HG03460 (cell line): ENCODE measurements at regions not wholly inside any gene's neighbourhood (a gene's known extent, or its start where the extent isn't known, plus 50 kb on each side); places are given as distances from the start of the nearest gene placed in this dataset.

Source experiments
- ATAC-seq: cut with Tn5 transposase; IDR thresholded peaks from one replicate; pipeline ENCODE4 v1.9.1; 2021; ENCODE audit not compliant: unreplicated experiment

GRCh38 chr11:131118247-131118646, 202.0 kb upstream of the SNX19 start:
- no peak for ATAC-seq

DNA sequence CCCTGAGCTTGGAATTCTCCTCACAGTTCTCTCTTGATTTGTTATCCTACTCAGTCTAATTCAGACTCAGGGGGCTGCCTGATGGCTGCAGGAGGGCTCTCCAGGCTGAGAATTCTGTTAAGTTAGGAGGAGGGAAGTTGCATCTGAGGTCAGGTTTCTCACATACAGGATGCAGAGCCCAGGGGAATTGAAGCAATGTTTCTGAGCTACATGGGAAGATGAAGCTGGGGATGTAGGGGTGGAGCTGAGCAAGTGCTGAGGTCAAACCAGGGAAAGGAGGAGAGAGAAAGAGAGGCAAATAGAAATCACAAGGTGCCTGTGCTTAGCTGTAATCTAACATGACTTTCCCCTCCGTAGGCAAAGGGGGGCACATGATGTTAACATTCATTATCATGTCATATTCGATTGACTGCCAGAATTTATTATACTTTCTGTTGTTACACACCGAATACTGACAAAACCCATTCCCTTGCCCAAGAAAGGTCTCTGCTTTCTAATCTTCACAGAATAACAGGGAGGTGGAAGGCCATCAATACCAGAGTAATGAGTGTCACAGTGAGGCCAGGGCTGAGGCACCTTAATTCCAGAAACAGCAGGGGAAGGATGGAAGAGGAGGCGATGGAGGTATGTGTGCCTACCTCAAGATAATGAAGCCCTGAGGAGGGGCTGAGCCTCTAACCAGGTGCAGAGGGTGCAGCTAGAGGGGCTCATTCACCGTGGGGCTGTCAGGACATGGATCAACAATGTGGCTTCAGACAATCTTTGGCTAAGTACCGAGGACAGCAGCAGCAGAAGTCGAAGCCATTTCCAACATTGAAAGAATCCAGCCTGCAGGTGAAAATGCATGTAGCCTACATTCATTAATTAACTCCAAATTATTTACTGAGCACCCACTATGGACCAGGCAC, 205.4 kb upstream of the SNX19 start:
- ATAC-seq, result no peak

DNA sequence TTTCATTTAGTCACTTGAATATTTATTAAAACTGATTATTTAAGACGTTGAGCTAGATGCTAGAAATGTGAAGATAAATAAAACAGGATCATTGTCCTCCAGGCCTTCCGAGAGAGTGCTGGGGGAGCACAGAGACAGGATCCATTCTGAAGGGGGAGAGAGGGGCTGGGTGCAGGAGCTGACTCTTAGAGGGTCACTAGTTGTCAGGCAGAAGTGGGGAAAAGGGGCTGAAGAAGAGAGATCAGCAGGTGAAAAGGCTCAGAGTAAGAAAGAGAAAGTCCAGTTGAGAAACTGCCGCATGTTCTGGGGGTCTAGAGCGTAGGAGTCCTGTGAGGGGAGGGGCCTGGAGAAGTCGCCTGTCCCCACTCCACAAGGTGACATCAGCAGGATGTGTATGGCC, 206.2 kb upstream of the SNX19 start:
- no peak for ATAC-seq

- ATAC-seq, result no peak
Measured at GRCh38 chr11:131129474-131129873, 213.2 kb upstream of the SNX19 start.

- no peak for ATAC-seq
Measured at GRCh38 chr11:131135611-131136010, 219.3 kb upstream of the SNX19 start.

GRCh38 chr11:131136486-131136885, 220.2 kb upstream of the SNX19 start:
- ATAC-seq, result no peak

- ATAC-seq, result no peak
Measured at GRCh38 chr11:131137046-131137445, 220.8 kb upstream of the SNX19 start.

DNA sequence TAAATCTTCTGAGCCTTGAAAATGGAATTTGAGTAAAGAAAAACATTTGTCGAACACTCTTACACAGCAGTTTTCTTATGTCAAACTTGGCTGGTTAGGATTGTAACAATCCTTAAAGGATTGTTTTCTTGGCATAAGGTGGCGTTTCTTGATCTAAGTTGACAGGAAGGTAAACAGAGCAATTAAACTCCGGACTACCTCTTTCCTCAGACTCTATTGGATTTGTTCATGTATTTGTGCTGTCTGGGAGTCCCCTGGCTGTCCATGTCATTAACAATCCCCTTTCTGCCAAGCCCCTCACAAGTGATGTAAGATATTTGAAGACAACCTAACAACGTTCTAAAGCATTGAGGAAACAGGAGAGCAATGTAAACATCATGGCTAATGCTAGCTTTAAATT, 222.5 kb upstream of the SNX19 start:
- no peak for ATAC-seq

DNA sequence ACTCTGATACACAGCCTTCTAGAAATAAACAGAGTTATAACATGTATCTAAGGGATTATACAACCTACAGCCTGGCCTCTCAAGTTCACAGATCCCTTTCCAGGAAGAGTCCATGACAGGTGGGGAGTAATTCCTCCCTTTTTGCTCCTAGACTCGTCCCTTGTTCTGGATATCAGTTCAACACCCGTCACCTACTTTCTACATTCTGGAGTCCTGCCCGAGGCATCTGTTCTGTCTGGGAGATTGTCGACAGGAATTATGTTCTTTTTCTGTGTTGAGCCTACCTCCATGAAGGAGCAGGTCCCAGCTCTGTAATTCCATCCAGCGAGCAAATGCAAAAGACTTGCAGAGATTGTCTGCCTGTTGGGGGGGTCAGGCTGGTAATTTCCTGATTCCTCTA, 224.6 kb upstream of the NTM start:
- no peak for ATAC-seq

DNA sequence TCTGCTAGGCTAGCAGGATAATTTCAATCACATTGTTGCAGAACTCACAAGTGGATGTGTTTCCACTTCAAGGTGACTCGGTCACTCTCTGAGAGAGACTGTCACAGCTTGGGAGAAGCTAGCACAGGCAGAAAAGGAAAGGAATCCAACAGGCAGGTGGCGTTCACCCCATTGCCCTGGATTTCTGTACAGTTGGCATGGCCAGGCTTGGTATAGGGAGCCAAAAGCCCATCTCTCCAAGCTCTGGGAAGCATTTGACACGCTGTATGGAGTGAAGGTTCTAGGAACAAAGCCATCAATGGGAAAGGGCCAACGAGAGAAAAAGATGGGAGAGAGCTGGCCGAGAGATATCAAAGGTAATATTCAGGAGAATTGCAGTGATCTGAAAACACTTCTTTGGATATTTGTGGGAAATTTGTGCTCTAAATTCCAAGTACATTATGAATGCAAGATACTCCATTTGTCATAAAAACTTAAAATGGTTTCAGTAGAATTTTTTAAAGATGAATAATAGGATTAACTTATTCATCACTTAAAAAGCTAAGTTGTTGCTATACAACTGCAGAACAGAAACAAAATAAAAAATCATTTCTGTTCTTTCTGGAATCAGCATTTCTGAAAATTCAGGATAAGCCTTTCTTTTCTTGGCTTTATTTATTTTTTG, 223.5 kb upstream of the NTM start:
- ATAC-seq, result no peak

GRCh38 chr11:131154351-131154750, 216.1 kb upstream of the NTM start:
- ATAC-seq, result no peak

- no peak for ATAC-seq
Measured at GRCh38 chr11:131157678-131158077, 212.7 kb upstream of the NTM start.

GRCh38 chr11:131160846-131161245, 209.6 kb upstream of the NTM start:
- no peak for ATAC-seq

GRCh38 chr11:131163613-131164012, 206.8 kb upstream of the NTM start:
- no peak for ATAC-seq

- no peak for ATAC-seq
Measured at GRCh38 chr11:131165036-131165435, 205.4 kb upstream of the NTM start.

DNA sequence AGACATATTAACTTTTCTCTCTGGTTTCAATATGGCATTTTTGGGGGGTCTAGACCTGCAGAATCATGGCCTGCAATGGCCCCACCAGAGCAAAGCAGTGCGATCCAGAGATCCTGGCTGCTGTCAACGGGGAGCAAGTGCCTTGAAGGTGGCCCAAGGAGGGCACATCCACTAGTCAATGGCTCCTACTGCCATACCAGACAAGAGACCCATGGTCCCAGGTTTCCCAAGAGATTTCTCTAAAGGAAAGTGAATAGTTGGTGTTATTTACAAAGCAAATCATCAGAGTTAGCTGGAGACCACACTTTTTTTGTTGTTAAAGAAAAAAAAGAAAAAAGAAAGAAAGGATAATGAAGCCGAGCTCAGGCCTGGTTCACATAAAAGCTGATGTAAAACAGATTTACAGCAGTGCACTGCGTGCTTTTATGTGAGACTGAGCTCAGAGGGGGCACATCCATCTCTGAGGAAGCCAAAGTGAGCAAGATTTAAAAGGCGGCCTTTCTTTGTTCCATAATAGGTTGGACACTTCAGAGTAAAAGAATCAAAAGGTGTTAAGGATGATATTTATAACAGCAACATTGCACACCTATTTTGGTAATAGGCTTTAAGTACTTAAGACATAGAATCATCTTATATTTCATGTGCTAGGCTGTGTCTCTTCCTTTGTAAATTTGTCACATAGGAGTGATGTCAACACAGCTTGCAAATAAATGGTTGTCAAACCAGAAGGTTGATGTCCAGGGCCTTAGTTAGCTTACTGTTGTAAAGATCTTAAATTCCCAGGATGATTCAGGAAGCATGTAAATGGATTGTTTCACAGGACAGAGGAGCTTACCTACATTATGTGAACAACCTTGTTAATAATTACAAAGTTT, 201.3 kb upstream of the NTM start:
- ATAC-seq, result no peak

- no peak for ATAC-seq
Measured at GRCh38 chr11:131172011-131172410, 198.4 kb upstream of the NTM start.

DNA sequence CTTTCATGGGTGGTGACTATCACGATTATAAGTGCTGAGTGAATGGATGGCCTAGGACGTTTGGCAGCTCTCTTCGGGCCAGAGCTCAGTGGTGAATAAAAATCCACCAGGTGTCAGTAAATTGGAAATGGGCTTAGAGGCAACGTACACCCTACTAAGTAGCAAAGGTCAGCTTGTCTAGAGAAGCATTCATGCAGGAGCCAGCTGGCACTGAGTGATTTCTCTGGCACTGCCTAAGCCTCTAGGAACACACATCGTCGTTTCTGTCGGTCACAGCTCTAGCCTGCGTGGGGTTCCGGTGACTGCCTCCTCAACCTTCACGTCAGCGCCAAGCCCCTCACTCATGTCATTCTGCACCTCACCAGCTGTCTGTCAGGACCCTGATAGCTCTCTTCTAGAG, 192.4 kb upstream of the NTM start:
- ATAC-seq, result no peak

DNA sequence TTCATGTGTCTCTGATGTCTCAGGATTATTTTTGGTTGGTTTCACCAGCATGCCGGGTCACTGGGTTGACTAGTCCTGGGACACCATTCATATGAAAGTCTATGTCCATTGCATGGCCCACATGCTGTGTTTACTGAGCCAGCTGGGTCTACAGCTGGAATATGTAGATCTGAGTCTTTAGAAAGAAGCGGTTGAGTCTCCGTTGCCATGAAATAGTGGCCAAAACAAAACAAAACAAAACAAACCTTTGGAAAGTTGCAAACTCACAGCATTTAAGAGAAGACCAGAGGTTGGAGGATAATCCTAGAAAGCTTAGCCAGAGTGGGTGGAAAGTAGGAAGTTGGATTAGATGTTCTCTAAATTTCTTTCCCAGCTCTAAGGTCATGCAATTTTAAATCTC, 191.8 kb upstream of the NTM start:
- no peak for ATAC-seq

- no peak for ATAC-seq
Measured at GRCh38 chr11:131179836-131180235, 190.6 kb upstream of the NTM start.

DNA sequence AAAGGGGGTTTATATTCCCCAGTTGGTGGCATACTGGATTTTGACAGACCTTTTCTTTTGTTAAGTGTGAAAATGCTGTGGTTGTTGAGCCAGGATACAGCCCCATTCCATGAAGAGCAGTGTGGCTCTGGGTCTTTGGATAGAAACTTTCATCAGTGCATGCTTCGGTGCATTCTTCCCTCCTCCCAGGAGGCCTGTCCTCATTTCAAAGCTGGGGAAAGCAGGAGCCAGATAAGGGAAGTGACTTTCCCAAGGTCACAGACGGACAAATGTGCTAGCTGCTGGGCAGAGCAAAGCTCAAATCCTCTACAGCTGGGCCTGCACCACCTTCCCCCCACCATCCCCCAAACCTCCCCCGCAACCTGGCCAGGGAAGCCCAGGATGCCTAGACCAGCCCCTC, 184.5 kb upstream of the NTM start:
- ATAC-seq, result no peak
